IgD-negative memory B cell (primary cell): ENCODE measurements at regions not wholly inside any gene's neighbourhood (a gene's known extent, or its start where the extent isn't known, plus 50 kb on each side); places are given as distances from the start of the nearest gene placed in this dataset.
A peak's percentile ranks its signal among the peaks of the same experiment; 100 is the strongest.
"Not testable (repeated sequence)": the region's sequence is repeated elsewhere in the genome, so short reads cannot be mapped to it uniquely, and the experiment has no call there.

Experiments used
- H3K27ac Mint-ChIP-seq, 3 donors: one replicate each; pipeline ENCODE4 v1.8.0; 2020 to 2022; ENCODE audit warnings: mild to moderate bottlenecking in 3 of 3, mixed read lengths in 3 of 3, moderate library complexity in 1 of 3
- H3K27me3 Mint-ChIP-seq: one replicate; pipeline ENCODE4 v1.8.0; 2021; ENCODE audit warnings: mixed read lengths
- H3K36me3 Mint-ChIP-seq: one replicate; pipeline ENCODE4 v1.8.0; 2020; ENCODE audit warnings: mild to moderate bottlenecking, mixed read lengths
- H3K4me1 Mint-ChIP-seq, 3 donors: one replicate each; pipeline ENCODE4 v1.8.0; 2020 to 2022; ENCODE audit warnings: mixed read lengths in 3 of 3, mild to moderate bottlenecking in 1 of 3
- H3K4me3 Mint-ChIP-seq, 4 donors: one replicate each; pipeline ENCODE4 v1.8.0; 2020 to 2022; ENCODE audit warnings: mild to moderate bottlenecking in 4 of 4, mixed read lengths in 4 of 4, moderate library complexity in 3 of 4
- H3K9me3 Mint-ChIP-seq, 3 donors: one replicate each; pipeline ENCODE4 v1.8.0; 2020 to 2021; ENCODE audit warnings: mixed read lengths in 3 of 3, mild to moderate bottlenecking in 1 of 3

DNA sequence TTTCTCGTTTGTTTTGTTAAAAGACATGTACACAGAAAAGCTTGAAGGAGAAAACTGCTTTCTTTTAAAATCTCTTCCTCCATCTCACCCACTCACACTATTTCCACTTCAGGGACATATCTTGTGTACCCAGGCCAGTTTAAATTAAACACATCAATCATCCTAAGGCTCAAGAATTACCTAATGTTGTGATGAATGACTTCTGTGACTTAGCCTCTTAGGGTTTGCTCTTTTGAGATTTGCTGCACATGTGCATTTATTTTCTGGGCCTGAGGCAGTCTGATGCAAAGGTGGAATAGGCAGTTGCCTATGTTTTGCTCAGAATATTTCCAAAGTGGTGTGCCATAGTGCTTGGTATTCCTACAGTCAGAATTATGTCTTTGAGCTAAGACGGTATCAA, 439.9 kb upstream of the CHD1 start:
- Mint-ChIP-seq H3K4me1 (no peaks in the 10 kb centered on the region), H3K27ac (no peak overlapping the region), H3K27me3 (no peaks in the 10 kb centered on the region), H3K36me3 (no peaks in the 10 kb centered on the region), H3K4me3 (no peak overlapping the region), H3K9me3 (peaks cover 2 to 4% (median 3%) of the 10 kb centered on the region in 3 donors)

- Mint-ChIP-seq H3K36me3 (no peaks in the 10 kb centered on the region), H3K9me3 (peaks cover 0 to 7% (median 0%) of the 10 kb centered on the region in 3 donors), H3K4me1 (no peaks in the 10 kb centered on the region), H3K27me3 (no peaks in the 10 kb centered on the region), H3K27ac (no peak overlapping the region), H3K4me3 (no peak overlapping the region)
Observed at GRCh38 chr5:99355881-99356280, 427.1 kb upstream of the CHD1 start.

DNA sequence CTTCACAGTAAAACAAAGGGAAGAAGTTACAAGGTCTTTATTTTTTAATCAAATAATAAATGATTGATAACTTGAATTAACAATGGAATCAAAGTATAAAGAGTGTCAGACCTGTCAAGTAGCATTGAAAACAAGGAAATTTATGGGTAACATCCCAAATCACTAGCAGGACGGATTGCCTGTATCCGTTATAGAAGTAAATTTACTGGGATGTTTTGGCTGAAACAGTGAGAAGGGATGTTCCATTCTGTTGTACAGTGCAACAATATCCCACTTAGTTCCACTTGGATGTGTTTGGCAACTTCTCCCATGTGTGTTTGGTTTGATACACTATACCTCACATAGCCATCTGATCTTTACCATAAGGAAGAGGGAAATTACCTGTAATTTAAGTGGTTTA, 421.0 kb upstream of the CHD1 start:
- no peaks in the 10 kb centered on the region for H3K4me1 Mint-ChIP-seq
- H3K27me3 Mint-ChIP-seq, result no peaks in the 10 kb centered on the region
- H3K36me3 Mint-ChIP-seq, result no peaks in the 10 kb centered on the region
- H3K27ac Mint-ChIP-seq, result no peak overlapping the region
- H3K4me3 Mint-ChIP-seq, result no peak overlapping the region
- peaks cover 0 to 5% (median 3%) of the 10 kb centered on the region in 3 donors for H3K9me3 Mint-ChIP-seq

DNA sequence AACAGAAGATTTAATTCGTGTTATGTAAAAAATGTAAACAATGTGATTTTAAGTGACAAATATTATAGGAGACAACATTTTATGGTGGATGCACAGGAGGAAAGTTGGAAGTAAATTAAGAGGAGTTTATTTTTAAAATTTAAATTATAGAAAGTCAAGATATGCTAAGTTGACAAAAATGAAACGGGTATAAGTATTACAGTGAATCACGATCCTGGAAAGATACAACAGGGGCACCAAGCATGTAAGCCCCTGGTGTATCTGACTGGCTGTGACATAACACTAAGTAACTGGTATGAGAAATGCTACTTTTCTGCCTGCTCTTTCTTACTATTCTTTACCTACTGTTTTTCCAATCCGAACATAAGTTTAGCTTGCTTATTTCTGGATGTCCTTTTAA, 419.8 kb upstream of the CHD1 start:
- H3K27me3 Mint-ChIP-seq, result no peaks in the 10 kb centered on the region
- H3K27ac Mint-ChIP-seq, result no peak overlapping the region
- H3K4me3 Mint-ChIP-seq, result no peak overlapping the region
- H3K4me1 Mint-ChIP-seq, result no peaks in the 10 kb centered on the region
- no peaks in the 10 kb centered on the region for H3K36me3 Mint-ChIP-seq
- H3K9me3 Mint-ChIP-seq, result peaks cover 0 to 5% (median 0%) of the 10 kb centered on the region in 3 donors

- H3K27ac Mint-ChIP-seq, H3K27me3 Mint-ChIP-seq, H3K4me3 Mint-ChIP-seq, H3K36me3 Mint-ChIP-seq, H3K4me1 Mint-ChIP-seq: not testable (repeated sequence)
- peaks cover 0 to 16% (median 2%) of the 10 kb centered on the region in 3 donors for H3K9me3 Mint-ChIP-seq
Observed at GRCh38 chr5:99339758-99340157, 411.0 kb upstream of the CHD1 start.

DNA sequence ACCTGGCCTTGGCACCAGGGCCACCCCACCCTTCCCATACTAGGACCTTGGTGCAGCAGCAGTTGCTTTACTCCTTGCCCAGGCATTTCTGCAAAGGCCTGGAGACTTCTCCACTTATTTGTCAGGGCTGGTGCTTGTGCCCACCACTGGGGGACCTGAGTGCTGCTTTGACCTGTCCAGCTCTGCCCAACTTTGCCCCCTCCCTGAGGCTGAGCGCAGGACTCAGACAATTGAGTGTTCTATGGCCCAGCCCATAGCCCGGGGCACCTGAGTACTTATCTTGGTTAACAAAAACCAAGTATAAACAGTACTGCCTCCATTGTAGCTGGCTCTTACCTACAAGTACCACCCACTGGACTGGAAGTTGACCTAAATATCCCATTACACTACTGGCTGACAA, 406.1 kb upstream of the CHD1 start:
- no peaks in the 10 kb centered on the region for H3K4me1 Mint-ChIP-seq
- no peak overlapping the region for H3K27ac Mint-ChIP-seq
- H3K9me3 Mint-ChIP-seq, result peaks cover 4 to 19% (median 8%) of the 10 kb centered on the region in 3 donors
- H3K4me3 Mint-ChIP-seq, result no peak overlapping the region
- no peaks in the 10 kb centered on the region for H3K27me3 Mint-ChIP-seq
- peaks cover 2% of the 10 kb centered on the region for H3K36me3 Mint-ChIP-seq

- peaks cover 6 to 8% (median 6%) of the 10 kb centered on the region in 3 donors for H3K9me3 Mint-ChIP-seq
- H3K36me3 Mint-ChIP-seq, result no peaks in the 10 kb centered on the region
- no peak overlapping the region for H3K4me3 Mint-ChIP-seq
- no peaks in the 10 kb centered on the region for H3K4me1 Mint-ChIP-seq
- H3K27ac Mint-ChIP-seq, result no peak overlapping the region
- H3K27me3 Mint-ChIP-seq, result no peaks in the 10 kb centered on the region
Observed at GRCh38 chr5:99331061-99331460, 402.3 kb upstream of the CHD1 start.

DNA sequence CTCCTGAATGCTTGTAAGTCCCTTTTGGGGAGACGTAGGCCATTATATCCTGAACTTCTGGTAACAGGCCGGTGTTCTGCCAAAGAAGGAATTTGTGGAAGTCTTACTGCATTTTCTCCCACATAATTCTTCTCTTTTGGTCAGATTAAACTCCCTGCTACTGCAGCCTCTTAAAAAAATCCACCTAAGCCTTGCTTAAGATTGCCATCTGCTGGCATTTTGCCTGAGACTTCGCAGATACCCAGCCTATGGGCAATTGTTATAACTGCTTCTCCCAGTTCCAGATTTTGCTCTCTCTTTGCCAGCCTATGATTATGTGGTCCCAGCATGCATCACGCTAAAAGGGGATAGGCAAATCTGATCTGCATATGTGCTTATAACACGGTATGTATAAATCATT, 391.6 kb upstream of the CHD1 start:
- Mint-ChIP-seq H3K9me3 (peaks cover 0 to 8% (median 0%) of the 10 kb centered on the region in 3 donors), H3K36me3 (no peaks in the 10 kb centered on the region), H3K27ac (no peak overlapping the region), H3K4me3 (no peak overlapping the region), H3K4me1 (no peaks in the 10 kb centered on the region), H3K27me3 (no peaks in the 10 kb centered on the region)

DNA sequence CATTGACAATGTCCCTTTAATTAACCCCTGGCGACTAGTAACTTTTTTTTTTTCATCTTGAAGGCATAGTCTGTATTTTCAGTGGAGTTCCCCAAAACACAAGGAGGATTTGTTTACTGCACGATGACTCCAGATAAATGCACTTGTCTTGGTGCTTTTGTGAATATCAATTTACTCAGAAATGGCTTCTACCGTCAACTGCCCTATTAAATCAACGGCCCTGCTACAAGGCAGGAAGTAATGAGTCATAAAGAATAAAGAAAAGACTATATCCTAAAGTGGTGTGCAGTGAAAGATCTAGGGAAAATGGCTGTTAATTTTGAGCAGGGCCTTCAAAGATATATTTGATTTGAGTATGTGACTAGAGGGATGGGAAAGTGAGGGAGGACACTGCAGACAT, 388.3 kb upstream of the CHD1 start:
- no peak overlapping the region for H3K27ac Mint-ChIP-seq
- H3K4me3 Mint-ChIP-seq, result no peak overlapping the region
- H3K9me3 Mint-ChIP-seq, result peaks cover 0 to 8% (median 0%) of the 10 kb centered on the region in 3 donors
- H3K4me1 Mint-ChIP-seq, result no peaks in the 10 kb centered on the region
- H3K36me3 Mint-ChIP-seq, result no peaks in the 10 kb centered on the region
- H3K27me3 Mint-ChIP-seq, result no peaks in the 10 kb centered on the region

GRCh38 chr5:99316484-99316883, 387.7 kb upstream of the CHD1 start:
- H3K9me3 Mint-ChIP-seq, result peaks cover 0 to 8% (median 0%) of the 10 kb centered on the region in 3 donors
- no peaks in the 10 kb centered on the region for H3K27me3 Mint-ChIP-seq
- H3K4me1 Mint-ChIP-seq, result no peaks in the 10 kb centered on the region
- no peaks in the 10 kb centered on the region for H3K36me3 Mint-ChIP-seq
- H3K4me3 Mint-ChIP-seq, result no peak overlapping the region
- H3K27ac Mint-ChIP-seq, result no peak overlapping the region

DNA sequence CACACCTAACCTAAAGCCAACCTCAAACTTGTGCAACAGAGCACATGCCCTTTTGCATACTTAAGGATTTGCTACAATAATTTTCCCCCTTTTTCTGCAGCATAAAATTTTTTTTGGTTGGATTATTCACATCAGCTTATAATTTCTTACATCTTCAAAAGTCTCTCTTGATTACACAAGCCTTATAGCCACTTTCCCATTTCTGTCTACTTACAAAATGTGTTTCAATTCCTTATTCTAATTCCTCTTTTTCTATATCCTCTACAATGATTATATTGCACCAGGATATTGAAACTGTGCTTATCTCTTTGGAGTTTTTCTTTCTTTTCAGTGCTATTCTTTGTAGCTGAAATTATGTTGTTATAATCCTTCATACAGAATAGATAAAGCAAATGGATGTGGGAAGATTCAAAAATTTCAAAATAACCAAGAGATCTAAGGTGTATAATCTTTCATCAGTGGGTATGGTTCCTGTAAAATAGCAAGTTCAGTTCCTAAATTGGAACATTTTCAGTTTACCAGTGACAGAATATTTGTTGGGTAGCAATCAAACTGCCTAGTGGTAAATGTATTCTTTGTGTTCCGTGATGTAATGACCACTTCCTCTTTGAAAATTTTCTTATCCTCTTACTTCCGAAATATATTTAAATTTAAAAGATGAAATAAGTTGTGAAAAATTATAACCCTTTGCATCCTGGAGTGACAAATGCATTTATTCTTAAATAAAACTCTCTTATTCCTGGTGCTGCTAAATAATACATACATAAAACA, 386.8 kb upstream of the CHD1 start:
- Mint-ChIP-seq H3K27ac (no peak overlapping the region), H3K9me3 (peaks cover 0 to 8% (median 0%) of the 10 kb centered on the region in 3 donors), H3K27me3 (no peaks in the 10 kb centered on the region), H3K4me1 (no peaks in the 10 kb centered on the region), H3K36me3 (no peaks in the 10 kb centered on the region), H3K4me3 (no peak overlapping the region)

DNA sequence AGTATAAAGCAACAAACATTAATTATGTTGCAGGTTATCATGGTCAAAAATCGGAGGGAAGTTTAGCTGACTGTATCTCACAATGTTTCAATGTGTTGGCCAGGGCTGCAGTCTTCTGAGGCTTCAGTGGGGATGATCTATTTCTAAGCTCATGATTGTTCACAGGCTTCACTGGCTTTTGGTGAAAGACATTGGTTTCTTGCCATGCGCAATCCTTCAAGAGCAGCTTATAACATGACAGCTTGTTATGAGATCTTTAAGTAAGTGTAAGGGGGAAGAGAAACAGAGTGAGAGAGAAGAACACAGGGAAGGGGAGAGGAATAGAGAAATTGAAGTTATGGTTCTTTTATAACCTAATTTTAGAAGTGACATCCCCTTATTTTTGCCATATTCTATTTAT, 385.9 kb upstream of the CHD1 start:
- H3K36me3 Mint-ChIP-seq, result no peaks in the 10 kb centered on the region
- H3K9me3 Mint-ChIP-seq, result peaks cover 0 to 8% (median 0%) of the 10 kb centered on the region in 3 donors
- no peak overlapping the region for H3K4me3 Mint-ChIP-seq
- no peak overlapping the region for H3K27ac Mint-ChIP-seq
- H3K4me1 Mint-ChIP-seq, result no peaks in the 10 kb centered on the region
- H3K27me3 Mint-ChIP-seq, result no peaks in the 10 kb centered on the region

DNA sequence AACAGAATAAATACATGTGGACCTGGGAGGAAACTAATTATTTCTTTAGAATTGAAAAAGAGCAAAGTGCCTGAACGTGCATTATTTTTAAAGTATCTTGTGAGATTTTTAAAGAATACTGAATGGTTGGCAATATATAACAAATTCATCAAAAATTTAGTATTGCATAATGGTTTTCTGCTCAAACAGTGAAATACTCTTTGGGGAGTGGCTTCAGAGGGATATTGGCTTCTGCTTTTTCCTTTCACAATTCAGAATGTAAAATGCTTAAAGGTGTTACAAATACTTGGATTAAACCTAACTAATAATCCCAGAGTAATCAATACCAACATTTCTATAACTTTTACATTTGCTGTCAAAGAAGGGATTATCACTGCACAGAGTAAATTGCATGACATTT, 379.3 kb upstream of the CHD1 start:
- H3K27me3 Mint-ChIP-seq, result no peaks in the 10 kb centered on the region
- H3K4me1 Mint-ChIP-seq, result no peaks in the 10 kb centered on the region
- H3K4me3 Mint-ChIP-seq, result no peak overlapping the region
- no peak overlapping the region for H3K27ac Mint-ChIP-seq
- H3K9me3 Mint-ChIP-seq, result no peaks in the 10 kb centered on the region
- no peaks in the 10 kb centered on the region for H3K36me3 Mint-ChIP-seq

GRCh38 chr5:99305045-99305580, 376.3 kb upstream of the CHD1 start:
- no peak overlapping the region for H3K4me3 Mint-ChIP-seq
- H3K9me3 Mint-ChIP-seq, result peaks cover 4 to 5% (median 5%) of the 10 kb centered on the region in 3 donors
- no peaks in the 10 kb centered on the region for H3K4me1 Mint-ChIP-seq
- no peaks in the 10 kb centered on the region for H3K36me3 Mint-ChIP-seq
- no peaks in the 10 kb centered on the region for H3K27me3 Mint-ChIP-seq
- no peak overlapping the region for H3K27ac Mint-ChIP-seq

DNA sequence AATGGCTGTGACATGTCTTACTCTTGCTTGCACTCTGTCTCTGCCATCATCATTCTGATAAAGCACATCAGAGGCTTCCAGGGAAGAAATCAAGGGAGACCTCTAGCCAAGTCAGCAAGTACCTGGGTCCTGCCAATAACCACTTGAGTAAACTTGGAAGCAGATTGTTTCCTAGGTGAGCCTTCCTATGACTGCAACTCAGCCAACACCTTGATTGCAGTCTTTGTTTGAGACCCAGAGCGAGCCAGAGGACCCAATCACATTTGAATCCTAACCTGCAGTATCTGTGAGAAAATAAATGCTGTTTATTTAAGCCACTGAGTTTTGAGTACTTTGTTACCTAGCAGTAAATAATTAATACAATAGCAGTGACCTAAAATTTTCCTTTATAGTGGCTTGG, 356.8 kb upstream of the CHD1 start:
- H3K27me3 Mint-ChIP-seq, result no peaks in the 10 kb centered on the region

DNA sequence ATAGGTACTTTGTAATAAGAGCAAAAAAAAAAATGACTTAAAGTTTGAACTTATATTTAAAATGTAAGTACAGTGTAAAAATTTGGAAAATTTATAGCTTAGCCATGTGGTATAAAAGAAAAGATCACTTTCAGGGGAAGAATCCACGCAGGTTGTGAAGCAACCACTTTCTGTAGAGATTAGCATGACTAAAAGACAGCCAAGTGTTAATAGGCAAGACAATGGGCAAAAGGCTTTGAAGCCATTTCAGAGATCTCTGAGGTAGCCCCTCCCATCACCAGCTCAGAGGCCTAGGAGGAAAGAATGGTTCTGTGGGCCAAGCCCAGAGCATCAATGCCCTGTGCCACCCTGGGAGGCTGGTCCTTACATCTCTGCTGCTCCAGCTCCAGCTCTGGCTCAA, 346.3 kb upstream of the CHD1 start:
- H3K27me3 Mint-ChIP-seq, result no peaks in the 10 kb centered on the region
- H3K27ac Mint-ChIP-seq, result no peak overlapping the region
- H3K4me3 Mint-ChIP-seq, result peak overlapping the region in 1 of 4 donors; percentile 47
- no peaks in the 10 kb centered on the region for H3K36me3 Mint-ChIP-seq
- H3K9me3 Mint-ChIP-seq, result peaks cover 2 to 7% (median 3%) of the 10 kb centered on the region in 3 donors
- H3K4me1 Mint-ChIP-seq, result no peaks in the 10 kb centered on the region

More for the DNA sequence above, 356.8 kb upstream of the CHD1 start:
- Mint-ChIP-seq H3K36me3 (no peaks in the 10 kb centered on the region), H3K27ac (no peak overlapping the region), H3K9me3 (no peaks in the 10 kb centered on the region), H3K4me3 (no peak overlapping the region), H3K4me1 (no peaks in the 10 kb centered on the region)
